ENCODE measurements at regions not wholly inside any gene's neighbourhood (a gene's known extent, or its start where the extent isn't known, plus 50 kb on each side); places are given as distances from the start of the nearest gene placed in this dataset.

DNA sequence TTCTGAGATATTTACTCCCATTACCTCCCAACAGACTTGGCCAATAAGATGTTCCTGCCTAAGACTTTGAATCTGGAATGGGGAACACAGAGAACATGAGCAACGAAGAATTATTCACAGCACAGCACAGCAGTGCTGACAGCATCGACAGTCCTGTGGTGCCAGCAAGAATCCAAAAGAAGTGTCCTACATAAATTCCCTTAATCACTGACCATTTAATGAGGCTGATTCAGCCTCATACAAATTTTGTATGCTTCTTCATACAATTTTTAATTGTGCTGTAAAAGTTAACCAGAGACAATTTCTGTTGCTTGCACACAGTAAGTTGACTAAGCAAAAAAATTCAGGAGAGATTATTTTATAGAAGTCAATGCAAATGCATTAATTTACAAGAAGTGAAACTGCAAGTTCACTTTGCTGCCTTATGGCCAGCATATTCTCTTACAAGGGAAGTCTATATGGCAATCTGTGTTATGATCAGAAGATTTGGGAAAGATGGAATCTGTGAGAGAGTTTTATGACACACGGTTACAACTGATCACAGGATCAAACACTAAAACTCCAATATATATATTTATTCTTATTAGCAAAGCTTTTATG is 855.9 kb downstream of the LTN1 start:
- no peak for TF ChIP-seq POLR2A (IDR thresholded peaks at IDR 0.05; ENCODE audit: low read length)
- TF ChIP-seq GATA1 (IDR thresholded peaks at IDR 0.05; ENCODE audit: low read depth, low read length): no peak
